ENCODE measurements at regions not wholly inside any gene's neighbourhood (a gene's known extent, or its start where the extent isn't known, plus 50 kb on each side); places are given as distances from the start of the nearest gene placed in this dataset.

DNA sequence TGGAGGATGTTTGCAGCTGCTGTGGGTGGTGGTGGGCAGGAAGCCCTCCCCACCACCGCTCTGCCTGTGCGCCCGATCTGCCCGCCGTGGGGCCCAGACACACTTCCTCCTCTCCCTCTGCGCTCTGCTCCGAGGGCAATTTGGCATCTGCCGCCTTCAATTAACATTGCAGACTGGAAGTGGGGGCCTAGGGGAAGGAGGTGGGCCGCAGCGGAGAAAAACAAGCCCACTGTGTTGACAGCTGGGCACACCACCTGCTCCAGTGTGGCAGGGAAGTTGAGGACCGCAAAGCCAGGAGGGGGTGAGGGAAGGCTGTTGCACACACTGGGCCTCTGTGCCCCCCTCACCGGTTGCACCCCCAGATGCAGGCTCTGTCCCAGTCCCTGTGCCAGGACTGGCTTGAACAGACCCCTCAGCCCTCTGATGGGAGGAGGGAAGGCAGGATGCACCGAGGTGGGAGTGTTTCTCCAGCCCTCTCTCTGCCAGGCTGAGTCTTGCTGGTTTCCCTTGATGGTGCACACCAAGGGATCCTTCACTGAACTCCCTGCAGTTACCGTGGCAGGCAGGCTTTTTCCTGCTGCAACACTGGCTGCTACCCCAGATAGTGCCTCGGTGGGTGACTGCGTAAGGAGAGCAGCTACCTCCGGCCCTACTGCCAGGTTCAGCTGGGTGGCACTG lies 72.8 kb upstream of the MED9 start:
- Histone ChIP-seq H2BK120ac (ENCODE audit: low read depth, low read length) (no peak overlapping the region), H2AFZ (ENCODE audit: low read length) (no peak overlapping the region), H4K91ac (ENCODE audit: low read depth, low read length, poor library complexity) (no peak overlapping the region), H3K4me1 (ENCODE audit: control insufficient read depth in 2 of 2, insufficient read depth in 1 of 2, low read depth in 1 of 2, low read length in 2 of 2) (no peaks in the 10 kb centered on the region), H3K4me2 (ENCODE audit: insufficient read depth, low read length, poor library complexity, severe bottlenecking) (no peak overlapping the region), H3K4me3 (ENCODE audit: low read length in 2 of 2) (no peak overlapping the region), H3K9ac (ENCODE audit: low read depth, low read length, poor library complexity) (peak overlapping the region; percentile 63), H3K23ac (ENCODE audit: low read depth, low read length, poor library complexity) (no peak overlapping the region), H3K36me3 (replicated peaks in 1 of 2; ENCODE audit: control insufficient read depth in 2 of 2, insufficient read depth in 2 of 2, low read length in 2 of 2) (no peaks in the 10 kb centered on the region), H3K14ac (ENCODE audit: low read length) (peak overlapping the region; percentile 72), H3K27ac (replicated peaks; ENCODE audit: low read length) (no peak overlapping the region), H4K8ac (ENCODE audit: low read depth, low read length) (no peak overlapping the region), H2BK5ac (ENCODE audit: low read length) (no peak overlapping the region), H3K9me3 (replicated peaks in 1 of 2; ENCODE audit: control insufficient read depth in 2 of 2, insufficient read depth in 1 of 2, low read depth in 1 of 2, low read length in 2 of 2) (peaks cover 0 to 4% of the 10 kb centered on the region in 2 donors), H3K27me3 (ENCODE audit: control insufficient read depth in 3 of 3, insufficient read depth in 3 of 3, low read depth in 1 of 3, low read length in 3 of 3) (peaks cover 0 to 57% (median 0%) of the 10 kb centered on the region in 3 experiments), H2AK5ac (ENCODE audit: low read depth, low read length) (no peak overlapping the region), H2BK12ac (ENCODE audit: low read length) (peak overlapping the region; percentile 11), H2BK15ac (ENCODE audit: low read length) (peak overlapping the region; percentile 52), H3K18ac (ENCODE audit: low read length) (peak overlapping the region; percentile 78), H3K4ac (ENCODE audit: low read length) (peak overlapping the region; percentile 41), H3K79me1 (ENCODE audit: low read depth, low read length) (no peaks in the 10 kb centered on the region)
- DNase-seq (ENCODE audit: low spot score): no peak
- WGBS, 2 donors (ENCODE audit: extremely low coverage in 2 of 2, insufficient read length in 2 of 2, insufficient replicate concordance in 1 of 2): no CpG with 5 or more reads among the region's 17 CpGs

DNA sequence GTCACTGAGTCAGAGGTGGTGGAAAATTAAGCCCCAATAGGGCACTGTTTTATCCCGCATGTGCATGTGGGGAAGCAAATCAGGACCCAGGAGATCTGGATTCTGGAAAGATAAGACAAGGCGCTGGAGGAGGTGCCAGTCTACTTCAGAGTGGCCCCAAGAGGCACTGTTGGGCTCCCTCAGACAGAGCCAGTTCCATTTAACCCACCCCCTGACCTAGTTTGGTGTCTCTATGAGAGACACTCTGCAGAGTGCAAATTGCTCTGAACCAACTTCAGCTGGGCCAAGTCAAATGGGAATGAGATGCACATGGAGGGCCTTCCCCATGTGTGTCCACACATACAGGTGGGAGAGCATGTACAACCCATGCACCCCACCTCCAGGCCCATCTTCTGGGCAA lies 71.1 kb upstream of the MED9 start:
- WGBS, 2 donors (ENCODE audit: extremely low coverage in 2 of 2, insufficient read length in 2 of 2, insufficient replicate concordance in 1 of 2): no CpG with 5 or more reads among the region's 2 CpGs
- H2AK5ac ChIP-seq (ENCODE audit: low read depth, low read length): peak overlapping the region; percentile 42
- no peak overlapping the region for H3K4me3 ChIP-seq (ENCODE audit: low read length in 2 of 2)
- no peaks in the 10 kb centered on the region for H3K4me1 ChIP-seq (ENCODE audit: control insufficient read depth in 2 of 2, insufficient read depth in 1 of 2, low read depth in 1 of 2, low read length in 2 of 2)
- no peaks in the 10 kb centered on the region for H3K36me3 ChIP-seq (replicated peaks in 1 of 2; ENCODE audit: control insufficient read depth in 2 of 2, insufficient read depth in 2 of 2, low read length in 2 of 2)
- H4K8ac ChIP-seq (ENCODE audit: low read depth, low read length): no peak overlapping the region
- peaks cover 0 to 45% (median 0%) of the 10 kb centered on the region in 3 experiments for H3K27me3 ChIP-seq (ENCODE audit: control insufficient read depth in 3 of 3, insufficient read depth in 3 of 3, low read depth in 1 of 3, low read length in 3 of 3)
- no peak overlapping the region for H3K27ac ChIP-seq (replicated peaks; ENCODE audit: low read length)
- H4K91ac ChIP-seq (ENCODE audit: low read depth, low read length, poor library complexity): no peak overlapping the region
- no peak overlapping the region for H3K23ac ChIP-seq (ENCODE audit: low read depth, low read length, poor library complexity)
- H3K9ac ChIP-seq (ENCODE audit: low read depth, low read length, poor library complexity): no peak overlapping the region
- H3K79me1 ChIP-seq (ENCODE audit: low read depth, low read length): no peaks in the 10 kb centered on the region
- H2BK5ac ChIP-seq (ENCODE audit: low read length): no peak overlapping the region
- H3K18ac ChIP-seq (ENCODE audit: low read length): no peak overlapping the region
- no peak for DNase-seq (ENCODE audit: low spot score)
- no peak overlapping the region for H3K4me2 ChIP-seq (ENCODE audit: insufficient read depth, low read length, poor library complexity, severe bottlenecking)
- no peak overlapping the region for H2BK120ac ChIP-seq (ENCODE audit: low read depth, low read length)
- no peak overlapping the region for H3K4ac ChIP-seq (ENCODE audit: low read length)
- H3K14ac ChIP-seq (ENCODE audit: low read length): no peak overlapping the region
- H3K9me3 ChIP-seq (replicated peaks in 1 of 2; ENCODE audit: control insufficient read depth in 2 of 2, insufficient read depth in 1 of 2, low read depth in 1 of 2, low read length in 2 of 2): peaks cover 0 to 4% of the 10 kb centered on the region in 2 donors
- H2BK12ac ChIP-seq (ENCODE audit: low read length): no peak overlapping the region
- H2BK15ac ChIP-seq (ENCODE audit: low read length): no peak overlapping the region
- H2AFZ ChIP-seq (ENCODE audit: low read length): no peak overlapping the region

DNA sequence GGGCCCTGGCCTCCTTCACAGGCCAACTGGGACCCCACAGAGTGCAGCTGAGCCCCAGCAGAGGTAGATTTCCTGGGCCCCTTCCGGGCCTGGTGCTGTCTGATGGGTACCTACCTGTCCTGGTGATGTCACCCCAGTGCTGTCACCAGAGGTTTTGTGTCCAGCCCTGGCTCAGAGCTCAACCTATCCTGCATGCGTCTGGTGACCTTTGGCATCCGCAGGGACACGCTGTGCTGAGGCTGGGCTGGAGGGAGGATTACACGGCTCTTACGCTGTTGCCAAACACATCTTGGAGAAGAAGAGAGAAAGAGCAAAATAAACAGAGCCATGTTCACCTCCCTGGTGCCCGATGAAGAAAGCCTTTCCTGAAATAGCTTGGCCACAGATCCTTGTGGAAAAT lies 70.6 kb upstream of the MED9 start:
- H2AFZ ChIP-seq (ENCODE audit: low read length): no peak overlapping the region
- no peak overlapping the region for H4K8ac ChIP-seq (ENCODE audit: low read depth, low read length)
- H3K79me1 ChIP-seq (ENCODE audit: low read depth, low read length): no peaks in the 10 kb centered on the region
- no peak for DNase-seq (ENCODE audit: low spot score)
- H2AK5ac ChIP-seq (ENCODE audit: low read depth, low read length): peak overlapping the region; percentile 42
- H3K23ac ChIP-seq (ENCODE audit: low read depth, low read length, poor library complexity): no peak overlapping the region
- no peak overlapping the region for H3K14ac ChIP-seq (ENCODE audit: low read length)
- no peaks in the 10 kb centered on the region for H3K4me1 ChIP-seq (ENCODE audit: control insufficient read depth in 2 of 2, insufficient read depth in 1 of 2, low read depth in 1 of 2, low read length in 2 of 2)
- peak overlapping the region; percentile 49 for H3K18ac ChIP-seq (ENCODE audit: low read length)
- no peak overlapping the region for H2BK12ac ChIP-seq (ENCODE audit: low read length)
- H3K36me3 ChIP-seq (replicated peaks in 1 of 2; ENCODE audit: control insufficient read depth in 2 of 2, insufficient read depth in 2 of 2, low read length in 2 of 2): no peaks in the 10 kb centered on the region
- no peak overlapping the region for H3K27ac ChIP-seq (replicated peaks; ENCODE audit: low read length)
- H3K4ac ChIP-seq (ENCODE audit: low read length): no peak overlapping the region
- no peak overlapping the region for H2BK15ac ChIP-seq (ENCODE audit: low read length)
- H3K27me3 ChIP-seq (ENCODE audit: control insufficient read depth in 3 of 3, insufficient read depth in 3 of 3, low read depth in 1 of 3, low read length in 3 of 3): peaks cover 0 to 43% (median 0%) of the 10 kb centered on the region in 3 experiments
- H4K91ac ChIP-seq (ENCODE audit: low read depth, low read length, poor library complexity): no peak overlapping the region
- H3K4me2 ChIP-seq (ENCODE audit: insufficient read depth, low read length, poor library complexity, severe bottlenecking): no peak overlapping the region
- H3K9me3 ChIP-seq (replicated peaks in 1 of 2; ENCODE audit: control insufficient read depth in 2 of 2, insufficient read depth in 1 of 2, low read depth in 1 of 2, low read length in 2 of 2): peaks cover 0 to 3% of the 10 kb centered on the region in 2 donors
- WGBS, 2 donors (ENCODE audit: extremely low coverage in 2 of 2, insufficient read length in 2 of 2, insufficient replicate concordance in 1 of 2): no CpG with 5 or more reads among the region's 7 CpGs
- H2BK5ac ChIP-seq (ENCODE audit: low read length): no peak overlapping the region
- no peak overlapping the region for H3K9ac ChIP-seq (ENCODE audit: low read depth, low read length, poor library complexity)
- no peak overlapping the region for H3K4me3 ChIP-seq (ENCODE audit: low read length in 2 of 2)
- no peak overlapping the region for H2BK120ac ChIP-seq (ENCODE audit: low read depth, low read length)

DNA sequence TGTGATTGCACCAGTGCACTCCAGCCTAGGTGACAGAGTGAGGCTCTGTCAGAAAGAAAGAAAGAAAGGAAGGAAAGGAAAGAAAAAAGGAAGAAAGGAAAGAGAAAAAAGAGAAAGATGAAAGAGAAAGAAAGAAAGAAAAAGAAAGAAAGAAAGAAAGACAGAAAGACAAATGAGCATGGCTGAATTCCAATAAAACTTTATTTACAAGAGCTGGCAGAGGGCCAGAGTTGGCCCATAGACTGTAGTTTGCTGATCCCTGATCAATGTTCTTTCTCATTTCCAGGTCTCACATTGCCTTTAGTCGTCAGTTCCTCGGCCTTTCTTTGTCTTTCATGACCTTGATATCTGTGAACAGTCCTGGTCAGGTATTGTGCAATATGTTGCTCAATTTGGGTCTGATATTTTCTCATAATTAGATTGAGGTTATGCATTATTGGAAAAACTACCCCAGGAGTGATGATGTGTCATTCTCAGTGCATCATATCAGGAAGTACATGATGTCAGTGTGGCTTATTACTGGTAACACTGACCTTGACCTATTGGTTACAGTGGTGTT lies 68.5 kb upstream of the MED9 start:
- Histone ChIP-seq H3K27me3 (ENCODE audit: control insufficient read depth in 3 of 3, insufficient read depth in 3 of 3, low read depth in 1 of 3, low read length in 3 of 3) (peaks cover 0 to 41% (median 0%) of the 10 kb centered on the region in 3 experiments), H2BK5ac (ENCODE audit: low read length) (no peak overlapping the region), H2AFZ (ENCODE audit: low read length) (no peak overlapping the region), H2BK12ac (ENCODE audit: low read length) (no peak overlapping the region), H3K9ac (ENCODE audit: low read depth, low read length, poor library complexity) (no peak overlapping the region), H2AK5ac (ENCODE audit: low read depth, low read length) (no peak overlapping the region), H3K18ac (ENCODE audit: low read length) (no peak overlapping the region), H3K4me3 (ENCODE audit: low read length in 2 of 2) (no peak overlapping the region), H4K91ac (ENCODE audit: low read depth, low read length, poor library complexity) (no peak overlapping the region), H3K27ac (replicated peaks; ENCODE audit: low read length) (no peak overlapping the region), H3K23ac (ENCODE audit: low read depth, low read length, poor library complexity) (no peak overlapping the region), H3K4me1 (ENCODE audit: control insufficient read depth in 2 of 2, insufficient read depth in 1 of 2, low read depth in 1 of 2, low read length in 2 of 2) (no peaks in the 10 kb centered on the region), H3K14ac (ENCODE audit: low read length) (no peak overlapping the region), H2BK120ac (ENCODE audit: low read depth, low read length) (no peak overlapping the region), H3K4ac (ENCODE audit: low read length) (no peak overlapping the region), H3K9me3 (replicated peaks in 1 of 2; ENCODE audit: control insufficient read depth in 2 of 2, insufficient read depth in 1 of 2, low read depth in 1 of 2, low read length in 2 of 2) (no peaks in the 10 kb centered on the region), H3K36me3 (replicated peaks in 1 of 2; ENCODE audit: control insufficient read depth in 2 of 2, insufficient read depth in 2 of 2, low read length in 2 of 2) (no peaks in the 10 kb centered on the region), H2BK15ac (ENCODE audit: low read length) (no peak overlapping the region), H4K8ac (ENCODE audit: low read depth, low read length) (no peak overlapping the region), H3K79me1 (ENCODE audit: low read depth, low read length) (no peaks in the 10 kb centered on the region), H3K4me2 (ENCODE audit: insufficient read depth, low read length, poor library complexity, severe bottlenecking) (no peak overlapping the region)
- WGBS, 2 donors (ENCODE audit: extremely low coverage in 2 of 2, insufficient read length in 2 of 2, insufficient replicate concordance in 1 of 2): no CpG with 5 or more reads among the region's 2 CpGs
- DNase-seq (ENCODE audit: low spot score): no peak

Measured in neuronal stem cell (in vitro differentiated cells).